Upper lobe of left lung (tissue), 4 donors: ENCODE measurements at regions not wholly inside any gene's neighbourhood (a gene's known extent, or its start where the extent isn't known, plus 50 kb on each side); places are given as distances from the start of the nearest gene placed in this dataset.

Experiments
- POLR2A ChIP-seq, 4 donors: fragments of 450-650 bp; IDR thresholded peaks; one replicate each; pipeline ENCODE4 v1.5.1; 2016 to 2017; ENCODE audit warnings: antibody characterized with exemption in 4 of 4, mild to moderate bottlenecking in 2 of 4
- POLR2AphosphoS5 ChIP-seq, 2 donors: sonication (generic); formaldehyde crosslinking; IDR thresholded peaks; one replicate each; pipeline ENCODE4 v1.5.1; 2017; ENCODE audit warnings: antibody characterized with exemption in 2 of 2
- TF ChIP-seq, protein P1 (sequence below), 6 experiments: fragments of 450-650 bp in 4 of 6; fragments of 200-600 bp in 2 of 6; sonication (generic) in 2 of 6; IDR thresholded peaks; one replicate each; pipeline ENCODE4 v1.5.1; 2016 to 2019; ENCODE audit warnings: antibody characterized with exemption in 6 of 6

GRCh38 chr10:58957517-58957916 lies 218.9 kb upstream of the PHYHIPL start:
- TF ChIP-seq, protein P1, sequence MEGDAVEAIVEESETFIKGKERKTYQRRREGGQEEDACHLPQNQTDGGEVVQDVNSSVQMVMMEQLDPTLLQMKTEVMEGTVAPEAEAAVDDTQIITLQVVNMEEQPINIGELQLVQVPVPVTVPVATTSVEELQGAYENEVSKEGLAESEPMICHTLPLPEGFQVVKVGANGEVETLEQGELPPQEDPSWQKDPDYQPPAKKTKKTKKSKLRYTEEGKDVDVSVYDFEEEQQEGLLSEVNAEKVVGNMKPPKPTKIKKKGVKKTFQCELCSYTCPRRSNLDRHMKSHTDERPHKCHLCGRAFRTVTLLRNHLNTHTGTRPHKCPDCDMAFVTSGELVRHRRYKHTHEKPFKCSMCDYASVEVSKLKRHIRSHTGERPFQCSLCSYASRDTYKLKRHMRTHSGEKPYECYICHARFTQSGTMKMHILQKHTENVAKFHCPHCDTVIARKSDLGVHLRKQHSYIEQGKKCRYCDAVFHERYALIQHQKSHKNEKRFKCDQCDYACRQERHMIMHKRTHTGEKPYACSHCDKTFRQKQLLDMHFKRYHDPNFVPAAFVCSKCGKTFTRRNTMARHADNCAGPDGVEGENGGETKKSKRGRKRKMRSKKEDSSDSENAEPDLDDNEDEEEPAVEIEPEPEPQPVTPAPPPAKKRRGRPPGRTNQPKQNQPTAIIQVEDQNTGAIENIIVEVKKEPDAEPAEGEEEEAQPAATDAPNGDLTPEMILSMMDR (IDR thresholded peaks at IDR 0.05) = no peak
- TF ChIP-seq POLR2A (IDR thresholded peaks at IDR 0.05) (no peak), POLR2AphosphoS5 (IDR thresholded peaks at IDR 0.05) (no peak)
